ENCODE measurements at regions not wholly inside any gene's neighbourhood (a gene's known extent, or its start where the extent isn't known, plus 50 kb on each side); places are given as distances from the start of the nearest gene placed in this dataset.

- no peak for DNase-seq (ENCODE audit: extremely low read depth in 1 of 2, low read depth in 1 of 2)
These were observed 155.5 kb upstream of the ID2 start for GRCh38 chr2:8526403-8526696.

DNA sequence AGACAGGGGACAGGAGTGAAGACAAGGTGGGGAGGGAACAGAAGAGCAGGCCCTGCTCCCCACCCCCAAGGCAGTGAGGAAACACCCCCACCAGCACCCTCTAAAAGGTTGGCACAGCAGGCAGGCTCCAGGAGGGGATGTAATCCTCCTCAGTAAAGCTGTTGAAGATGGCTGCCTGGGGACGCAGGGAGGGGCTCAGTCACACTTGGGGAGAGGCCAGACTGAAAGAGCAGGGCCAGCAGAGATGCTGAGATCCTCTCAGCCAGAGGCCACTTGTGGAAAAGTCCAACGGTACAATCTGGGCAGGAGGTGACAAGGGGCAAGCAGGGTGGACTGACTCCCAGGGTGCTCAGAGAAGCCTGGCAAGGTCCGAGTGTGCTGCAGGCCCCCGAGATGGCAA lies 154.8 kb upstream of the ID2 start:
- DNase-seq (ENCODE audit: extremely low read depth in 1 of 2, low read depth in 1 of 2) = no peak

DNA sequence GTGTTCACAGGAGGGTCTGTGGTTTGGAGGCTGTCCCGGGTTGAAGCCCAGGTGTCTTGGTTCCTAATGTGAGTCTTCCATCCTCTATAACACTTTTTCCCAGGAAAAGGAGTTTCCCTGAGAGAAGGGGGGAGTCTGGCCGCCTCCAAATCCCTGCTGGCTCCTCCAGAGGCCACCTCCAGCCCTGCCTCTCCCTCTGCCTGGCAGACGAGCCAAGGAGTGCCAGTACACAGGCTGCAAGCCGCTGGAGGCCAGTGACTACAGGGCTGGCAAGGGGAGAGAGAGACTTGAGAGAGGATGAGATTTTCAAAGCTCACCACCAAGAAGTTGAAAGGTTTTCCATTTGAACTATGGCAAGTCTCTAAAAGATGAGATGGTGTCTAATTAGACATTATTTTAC lies 154.2 kb upstream of the ID2 start:
- no peak for DNase-seq (ENCODE audit: extremely low read depth in 1 of 2, low read depth in 1 of 2)

DNA sequence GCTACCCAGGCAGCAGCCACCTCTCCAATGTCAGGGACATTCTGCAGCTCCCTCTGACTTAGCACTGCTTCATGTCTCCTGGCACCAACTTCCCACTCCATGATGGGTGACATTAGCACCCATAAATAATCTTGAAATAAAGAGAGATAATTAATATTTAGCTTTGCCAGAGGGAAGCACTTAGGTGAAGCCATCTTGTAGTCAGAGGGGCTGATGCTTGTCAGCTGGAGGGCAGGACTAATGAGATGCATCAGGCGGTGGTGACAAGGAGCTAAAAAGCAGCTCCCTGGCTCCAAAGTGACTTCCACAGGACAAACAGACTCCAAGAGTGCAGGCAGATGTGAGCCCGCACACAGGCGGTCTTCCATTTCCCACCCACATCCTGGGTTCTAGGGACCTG lies 153.0 kb upstream of the ID2 start:
- no peak for DNase-seq (ENCODE audit: extremely low read depth in 1 of 2, low read depth in 1 of 2)

- no peak for DNase-seq (ENCODE audit: extremely low read depth in 1 of 2, low read depth in 1 of 2)
These were observed 152.1 kb upstream of the ID2 start for GRCh38 chr2:8529706-8530277.

GRCh38 chr2:8531481-8531880 lies 150.4 kb upstream of the ID2 start:
- no peak for DNase-seq (ENCODE audit: extremely low read depth in 1 of 2, low read depth in 1 of 2)

DNA sequence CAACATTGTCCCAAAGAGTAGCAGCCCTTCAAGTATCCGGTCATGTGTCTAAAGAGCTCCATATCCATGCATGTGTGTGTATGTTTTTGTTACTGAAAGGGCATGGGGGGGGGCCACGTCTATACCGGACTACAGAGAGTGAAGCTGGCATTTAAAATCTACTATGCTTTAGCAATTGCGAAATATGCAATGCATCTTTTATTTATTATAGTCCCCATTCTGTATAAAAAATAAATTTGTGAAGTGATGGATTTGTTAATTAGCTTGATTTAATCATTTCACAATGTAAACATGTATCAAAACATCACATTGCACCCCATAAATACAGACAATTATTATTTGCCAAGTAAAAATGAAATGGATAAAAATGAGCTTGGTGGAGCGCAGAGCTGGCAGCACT lies 149.4 kb upstream of the ID2 start:
- DNase-seq (ENCODE audit: extremely low read depth in 1 of 2, low read depth in 1 of 2) = no peak

DNA sequence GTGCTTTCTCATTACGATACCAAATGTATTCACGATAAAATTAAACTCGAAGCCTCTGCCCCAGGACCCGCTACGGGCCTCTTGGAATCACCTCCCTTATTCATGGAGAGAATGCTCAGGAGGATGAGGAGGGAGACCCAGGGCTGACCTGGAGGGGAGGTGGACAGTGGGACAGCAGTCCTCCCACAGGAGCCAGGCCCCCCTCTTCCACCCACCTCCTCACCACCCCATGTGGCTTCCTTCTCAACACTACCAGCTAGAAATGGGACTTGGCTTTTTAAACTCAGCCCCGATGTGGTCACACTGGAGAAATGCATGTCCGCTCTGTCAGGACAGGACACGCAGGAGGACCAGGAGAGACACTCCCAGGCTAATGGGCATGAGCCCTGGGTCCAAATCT lies 147.9 kb upstream of the ID2 start:
- no peak for DNase-seq (ENCODE audit: extremely low read depth in 1 of 2, low read depth in 1 of 2)

GRCh38 chr2:8534386-8534728 lies 147.5 kb upstream of the ID2 start:
- DNase-seq (ENCODE audit: extremely low read depth in 1 of 2, low read depth in 1 of 2) = no peak

- no peak for DNase-seq (ENCODE audit: extremely low read depth in 1 of 2, low read depth in 1 of 2)
These were observed 147.0 kb upstream of the ID2 start for GRCh38 chr2:8534729-8535468.

DNA sequence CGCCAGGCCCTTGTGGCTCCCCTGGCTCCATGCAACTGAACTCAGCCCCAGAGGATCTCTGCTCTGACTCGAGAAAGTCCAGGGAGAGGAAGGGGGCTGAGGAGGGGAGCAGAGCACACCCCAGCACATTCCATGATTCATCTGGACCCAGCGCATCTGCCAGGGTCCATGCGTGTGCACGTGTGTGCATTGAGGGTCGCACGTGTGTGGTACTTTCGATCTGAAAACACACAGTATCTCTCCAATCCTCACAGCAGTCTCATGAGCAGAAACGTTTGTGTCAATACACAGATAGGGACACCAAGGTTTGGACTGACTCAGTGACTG lies 146.4 kb upstream of the ID2 start:
- no peak for DNase-seq (ENCODE audit: extremely low read depth in 1 of 2, low read depth in 1 of 2)

DNA sequence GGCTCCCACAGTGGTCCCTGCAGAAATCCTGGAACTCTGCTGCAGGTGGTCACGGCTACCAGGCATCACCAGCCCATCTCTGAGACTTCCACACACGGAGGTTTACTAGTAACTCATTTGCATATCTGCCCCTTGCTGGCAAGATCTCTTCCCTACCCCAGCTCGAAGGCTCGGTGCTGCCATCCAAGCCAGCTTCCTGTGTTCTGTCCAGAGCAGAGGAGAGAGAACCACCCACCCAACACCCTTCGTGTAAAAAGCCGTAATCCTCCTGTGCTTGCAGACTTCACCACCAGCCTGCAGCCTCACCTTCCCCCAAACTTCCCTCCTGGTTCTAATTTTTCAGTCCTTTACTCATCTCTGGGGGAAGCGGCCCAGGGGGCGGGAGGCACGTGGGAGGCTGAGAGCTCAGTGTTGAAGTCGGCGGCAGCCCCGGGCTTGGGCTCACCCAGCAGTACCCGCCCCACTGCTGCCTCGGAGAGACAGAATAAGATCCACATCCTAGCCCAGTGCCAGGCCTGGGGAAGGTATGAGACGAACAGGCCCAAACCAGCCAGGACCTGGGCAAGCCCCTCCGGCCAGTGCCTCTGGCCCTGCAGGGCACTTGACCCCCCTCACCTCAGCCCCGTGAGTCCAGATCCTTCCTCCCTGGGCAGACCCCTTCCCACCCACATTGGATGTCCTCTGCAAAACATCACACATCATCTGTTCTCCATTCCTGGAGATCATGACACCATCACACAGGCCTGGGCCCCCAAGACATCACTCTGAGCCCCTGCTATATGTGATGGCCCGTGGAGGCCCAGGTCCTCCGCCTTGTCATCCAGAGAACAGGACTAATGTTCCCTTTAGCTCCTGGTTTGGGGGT lies 145.8 kb upstream of the ID2 start:
- no peak for DNase-seq (ENCODE audit: extremely low read depth in 1 of 2, low read depth in 1 of 2)

GRCh38 chr2:8536686-8537561 lies 144.9 kb upstream of the ID2 start:
- no peak for DNase-seq (ENCODE audit: extremely low read depth in 1 of 2, low read depth in 1 of 2)

GRCh38 chr2:8537562-8538155 lies 144.2 kb upstream of the ID2 start:
- no peak for DNase-seq (ENCODE audit: extremely low read depth in 1 of 2, low read depth in 1 of 2)

DNA sequence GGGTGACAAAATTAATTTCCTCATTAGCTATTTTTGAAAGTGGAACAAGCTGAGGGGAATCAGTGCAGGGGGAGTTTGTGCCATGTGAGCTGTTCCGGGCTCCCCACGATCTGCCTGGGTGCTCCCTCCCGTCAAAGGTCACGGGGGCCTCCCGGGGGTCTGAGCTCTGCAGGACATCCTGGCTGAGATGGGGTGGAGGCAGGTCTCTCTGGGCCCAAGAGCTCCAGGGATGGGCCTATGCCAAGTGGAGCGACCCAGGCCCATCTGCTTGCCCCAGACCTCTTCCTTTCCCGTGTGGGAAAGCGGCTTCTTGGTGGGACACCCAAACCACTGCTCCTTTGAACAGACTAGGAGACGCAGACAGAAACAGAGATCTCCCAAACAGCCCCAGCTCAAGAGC lies 143.3 kb upstream of the ID2 start:
- no peak for DNase-seq (ENCODE audit: extremely low read depth in 1 of 2, low read depth in 1 of 2)

- DNase-seq (ENCODE audit: extremely low read depth in 1 of 2, low read depth in 1 of 2) = no peak
These were observed 142.8 kb upstream of the ID2 start for GRCh38 chr2:8538931-8539621.

- DNase-seq (ENCODE audit: extremely low read depth in 1 of 2, low read depth in 1 of 2) = no peak
These were observed 141.9 kb upstream of the ID2 start for GRCh38 chr2:8539743-8540551.

DNA sequence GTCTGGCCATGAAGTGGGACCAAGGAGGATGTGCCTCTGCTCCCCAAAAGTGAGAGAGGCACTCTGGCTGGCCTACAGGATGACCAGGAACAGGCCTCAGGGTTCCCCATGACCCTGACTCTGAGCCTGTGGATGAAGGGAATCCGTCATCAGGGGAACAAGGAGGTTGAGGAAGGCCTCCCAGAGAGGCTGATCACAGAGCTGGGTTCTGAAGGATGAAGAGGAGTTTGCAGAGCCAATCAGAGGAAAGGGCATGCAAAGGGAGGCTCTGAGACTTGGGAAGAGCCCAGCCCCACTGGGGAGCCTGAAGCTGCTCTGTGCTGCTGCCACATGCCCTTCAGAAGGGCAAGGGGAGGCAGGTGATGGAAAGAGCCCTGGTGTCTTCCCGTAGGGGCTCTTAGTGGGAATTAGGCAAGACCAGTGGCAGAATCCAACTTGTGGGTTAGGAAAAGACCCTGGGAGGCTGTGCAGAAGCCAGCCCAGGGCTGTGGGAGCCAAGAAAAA lies 141.3 kb upstream of the ID2 start:
- no peak for DNase-seq (ENCODE audit: extremely low read depth in 1 of 2, low read depth in 1 of 2)

DNA sequence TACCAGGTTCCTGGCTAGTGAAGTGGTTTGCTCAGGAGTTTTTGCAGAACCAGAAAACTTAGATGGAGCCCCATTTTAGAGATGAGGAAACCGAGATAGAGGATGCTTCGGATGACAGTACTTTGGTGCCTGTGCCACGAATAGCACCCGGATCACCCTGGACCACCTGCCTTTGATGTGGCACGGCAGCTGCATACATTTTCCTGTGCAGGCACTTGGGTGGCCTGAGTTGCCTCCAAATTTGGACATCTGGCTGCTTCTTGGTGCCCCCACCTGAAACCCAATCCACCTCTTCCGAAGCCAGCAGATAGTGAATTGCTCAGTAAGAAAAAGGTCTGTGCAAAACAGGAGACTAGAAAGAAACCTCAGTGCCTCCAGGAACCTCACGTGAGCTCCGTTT lies 140.6 kb upstream of the ID2 start:
- no peak for DNase-seq (ENCODE audit: extremely low read depth in 1 of 2, low read depth in 1 of 2)

GRCh38 chr2:8541636-8542035 lies 140.2 kb upstream of the ID2 start:
- no peak for DNase-seq (ENCODE audit: extremely low read depth in 1 of 2, low read depth in 1 of 2)
